SK-N-SH (cell line): ENCODE measurements at regions not wholly inside any gene's neighbourhood (a gene's known extent, or its start where the extent isn't known, plus 50 kb on each side); places are given as distances from the start of the nearest gene placed in this dataset.

Experiments
- CTCF ChIA-PET: fragments of 300-600, 350-600 bp; formaldehyde crosslinking; extraction: SDS; loops from one replicate; lab custom pipeline; 2021; lab: Yijun Ruan, JAX
- POLR2A ChIA-PET: fragments of 350-600 bp; sonication (Branson Sonifier 250); formaldehyde crosslinking; extraction: SDS; loops from one replicate; lab custom pipeline; 2020; ENCODE audit warnings: antibody characterized with exemption, inconsistent platforms; lab: Yijun Ruan, JAX
- DNase-seq: peaks from one replicate; pipeline ENCODE4 v3.0.0; 2012
- H2AFZ ChIP-seq: fragments of 200-600 bp; sonication (generic); 2 replicates; pipeline ENCODE4 v1.8.1; 2016; ENCODE audit warnings: antibody characterized with exemption, mild to moderate bottlenecking, low read depth
- H3F3A ChIP-seq: fragments of 200-600 bp; sonication (generic); replicated peaks from 2 replicates; pipeline ENCODE3; 2016; ENCODE audit warnings: antibody characterized with exemption, mild to moderate bottlenecking; ENCODE audit not compliant: insufficient read depth
- H3K27ac ChIP-seq, 2 experiments: fragments of 200-500 bp in 1 of 2; fragments of 200-600 bp in 1 of 2; sonication (Bioruptor generic) in 1 of 2; sonication (generic), shearing (Covaris generic) in 1 of 2; 2 replicates each; pipeline versions ENCODE4 v1.5.1 to v1.6.1; 2014 to 2016; ENCODE audit warnings: low read depth in 2 of 2, inconsistent platforms in 1 of 2, low read length in 1 of 2, mild to moderate bottlenecking in 1 of 2, mixed read lengths in 1 of 2
- H3K27me3 ChIP-seq: fragments of 200-600 bp; sonication (generic), shearing (Covaris generic); 2 replicates; pipeline ENCODE4 v1.6.1; 2016; ENCODE audit warnings: mixed run types; ENCODE audit not compliant: insufficient read depth
- H3K36me3 ChIP-seq, 2 experiments: fragments of 200-500 bp in 1 of 2; fragments of 200-600 bp in 1 of 2; sonication (Bioruptor generic) in 1 of 2; sonication (generic) in 1 of 2; replicated peaks in 1 of 2; 2 replicates each; pipeline versions ENCODE3 to v1.5.1; 2014 to 2016; ENCODE audit warnings: low read length in 1 of 2, mild to moderate bottlenecking in 1 of 2; ENCODE audit not compliant: insufficient read depth in 2 of 2, control insufficient read depth in 1 of 2
- H3K4me1 ChIP-seq, 2 experiments: fragments of 200-500 bp in 1 of 2; fragments of 200-600 bp in 1 of 2; sonication (Bioruptor generic) in 1 of 2; sonication (generic), shearing (Covaris generic) in 1 of 2; 2 replicates each; pipeline versions ENCODE4 v1.5.1 to v1.6.1; 2014 to 2016; ENCODE audit warnings: low read depth in 1 of 2, low read length in 1 of 2, mixed run types in 1 of 2; ENCODE audit not compliant: insufficient read depth in 2 of 2, control insufficient read depth in 1 of 2
- H3K4me2 ChIP-seq: fragments of 200-600 bp; sonication (generic), shearing (Covaris generic); 2 replicates; pipeline ENCODE4 v1.6.1; 2017; ENCODE audit warnings: mixed run types
- H3K4me3 ChIP-seq, 2 experiments: fragments of 200-500 bp in 1 of 2; fragments of 200-600 bp in 1 of 2; sonication (Bioruptor generic) in 1 of 2; sonication (generic), shearing (Covaris generic) in 1 of 2; 2 replicates each; pipeline versions ENCODE4 v1.5.1 to v1.8.1; 2014 to 2016; ENCODE audit warnings: low read depth in 2 of 2, inconsistent platforms in 1 of 2, low read length in 1 of 2, mild to moderate bottlenecking in 1 of 2, mixed read lengths in 1 of 2, moderate library complexity in 1 of 2
- H3K79me2 ChIP-seq: fragments of 200-600 bp; sonication (generic); 2 replicates; pipeline ENCODE4 v1.8.1; 2017; ENCODE audit warnings: mild to moderate bottlenecking; ENCODE audit not compliant: insufficient read depth
- H3K9ac ChIP-seq: fragments of 200-600 bp; sonication (generic); 2 replicates; pipeline ENCODE4 v1.6.1; 2017; ENCODE audit warnings: mixed run types
- H3K9me2 ChIP-seq: fragments of 200-600 bp; sonication (generic); 2 replicates; pipeline ENCODE4 v1.6.1; 2017; ENCODE audit warnings: mixed run types
- H3K9me3 ChIP-seq: fragments of 200-600 bp; sonication (generic); 2 replicates; pipeline ENCODE4 v1.6.1; 2017; ENCODE audit warnings: mixed run types, mild to moderate bottlenecking, moderate library complexity
- H4K20me1 ChIP-seq: fragments of 200-600 bp; sonication (generic); 2 replicates; pipeline ENCODE4 v1.6.1; 2017; ENCODE audit warnings: mild to moderate bottlenecking, mixed run types; ENCODE audit not compliant: insufficient read depth
- CHD2 ChIP-seq: fragments of 150-350 bp; IDR thresholded peaks from 2 replicates; pipeline ENCODE4 v1.6.1; 2018; ENCODE audit warnings: low read length; ENCODE audit not compliant: partially characterized antibody
- CTCF ChIP-seq: fragments of 200-600 bp; sonication (generic); IDR thresholded peaks from 2 replicates; pipeline ENCODE4 v1.6.1; 2017; ENCODE audit warnings: antibody characterized with exemption, mild to moderate bottlenecking, moderate library complexity
- EP300 ChIP-seq, 2 experiments: IDR thresholded peaks; 2 replicates each; pipeline versions ENCODE4 v1.4.0 to v1.6.1; 2012; ENCODE audit warnings: borderline replicate concordance in 1 of 2, low read depth in 1 of 2, low read length in 1 of 2
- FOSL2 ChIP-seq: IDR thresholded peaks from 2 replicates; pipeline ENCODE4 v1.4.0; 2012; ENCODE audit warnings: low read depth, mild to moderate bottlenecking, moderate library complexity, borderline replicate concordance
- FOXJ3 ChIP-seq: sonication (generic); formaldehyde crosslinking; IDR thresholded peaks from 2 replicates; pipeline ENCODE4 v1.5.1; 2020; ENCODE audit warnings: mild to moderate bottlenecking, missing genetic modification reagents
- GABPA ChIP-seq: IDR thresholded peaks from 2 replicates; pipeline ENCODE4 v1.4.0; 2012; ENCODE audit warnings: low read depth, mild to moderate bottlenecking
- GATA2 ChIP-seq: sonication (generic); formaldehyde crosslinking; IDR thresholded peaks from 2 replicates; pipeline ENCODE4 v1.5.0; 2020; ENCODE audit warnings: mild to moderate bottlenecking, missing genetic modification reagents
- JUND ChIP-seq: IDR thresholded peaks from 2 replicates; pipeline ENCODE4 v1.4.0; 2012
- MAX ChIP-seq: IDR thresholded peaks from 2 replicates; pipeline ENCODE4 v1.4.0; 2012; ENCODE audit warnings: low read depth
- MEF2A ChIP-seq: IDR thresholded peaks from 2 replicates; pipeline ENCODE4 v1.4.0; 2012; ENCODE audit warnings: low read depth, borderline replicate concordance
- NRF1 ChIP-seq: IDR thresholded peaks from 2 replicates; pipeline ENCODE4 v1.6.1; 2012; ENCODE audit warnings: low read depth, mild to moderate bottlenecking, low read length
- POLR2AphosphoS5 ChIP-seq: IDR thresholded peaks from 2 replicates; pipeline ENCODE4 v1.6.1; 2012; ENCODE audit warnings: low read depth, low read length
- RCOR1 ChIP-seq: fragments of 150-350 bp; IDR thresholded peaks from 2 replicates; pipeline ENCODE4 v1.6.1; 2017; ENCODE audit warnings: antibody characterized with exemption, low read length
- RXRA ChIP-seq: IDR thresholded peaks from 2 replicates; pipeline ENCODE4 v1.4.0; 2012; ENCODE audit warnings: low read depth, mild to moderate bottlenecking, borderline replicate concordance
- SMC3 ChIP-seq: IDR thresholded peaks from 2 replicates; pipeline ENCODE4 v1.6.1; 2012; ENCODE audit warnings: low read depth, low read length, improper control_type of control experiment
- TAF1 ChIP-seq: IDR thresholded peaks from 2 replicates; pipeline ENCODE4 v1.6.1; 2012; ENCODE audit warnings: low read depth, mild to moderate bottlenecking, low read length, moderate library complexity, borderline replicate concordance
- TEAD4 ChIP-seq: IDR thresholded peaks from 2 replicates; pipeline ENCODE4 v1.4.0; 2012; ENCODE audit warnings: mild to moderate bottlenecking, borderline replicate concordance; ENCODE audit not compliant: insufficient read depth
- USF1 ChIP-seq: IDR thresholded peaks from 2 replicates; pipeline ENCODE4 v1.4.0; 2012; ENCODE audit warnings: low read depth, borderline replicate concordance
- USF2 ChIP-seq: fragments of 150-350 bp; IDR thresholded peaks from 2 replicates; pipeline ENCODE4 v1.6.1; 2017; ENCODE audit warnings: antibody characterized with exemption, low read length, low read depth, borderline replicate concordance
- ZBTB33 ChIP-seq: IDR thresholded peaks from 2 replicates; pipeline ENCODE4 v1.4.0; 2012; ENCODE audit warnings: low read depth, borderline replicate concordance

GRCh38 chr2:187198136-187198535 lies 249.9 kb downstream of the CALCRL start:
- POLR2A ChIA-PET, result no interaction called here

More at GRCh38 chr2:187198136-187198535, 249.9 kb downstream of the CALCRL start:
- CTCF ChIA-PET, result no interaction called here
- Histone ChIP-seq H3F3A (no peaks in the 10 kb centered on the region), H2AFZ (no peak overlapping the region), H3K9ac (no peak overlapping the region), H3K36me3 (no peaks in the 10 kb centered on the region), H3K27ac (no peak overlapping the region), H4K20me1 (no peaks in the 10 kb centered on the region), H3K4me1 (no peaks in the 10 kb centered on the region), H3K4me3 (no peak overlapping the region), H3K79me2 (no peaks in the 10 kb centered on the region), H3K9me2 (no peaks in the 10 kb centered on the region), H3K9me3 (no peaks in the 10 kb centered on the region), H3K27me3 (no peaks in the 10 kb centered on the region), H3K4me2 (no peak overlapping the region)
- no peak for DNase-seq
- no peak for TF ChIP-seq TAF1
- no peak for TF ChIP-seq USF2
- no peak for TF ChIP-seq JUND
- no peak for TF ChIP-seq MEF2A
- no peak for TF ChIP-seq NRF1
- no peak for TF ChIP-seq SMC3
- TF ChIP-seq FOSL2, result no peak
- no peak for TF ChIP-seq USF1
- no peak for TF ChIP-seq POLR2AphosphoS5
- TF ChIP-seq TEAD4, result no peak
- TF ChIP-seq FOXJ3 (CRISPR knock-in tag), result no peak
- no peak for TF ChIP-seq GATA2 (CRISPR knock-in tag)
- TF ChIP-seq RXRA, result no peak
- TF ChIP-seq MAX, result no peak
- TF ChIP-seq CHD2, result no peak
- no peak for TF ChIP-seq GABPA
- no peak for TF ChIP-seq EP300 (IDR thresholded peaks at IDR 0.05; ENCODE audit: borderline replicate concordance in 1 of 2, low read depth in 1 of 2, low read length in 1 of 2)
- no peak for TF ChIP-seq RCOR1
- TF ChIP-seq ZBTB33, result no peak
- TF ChIP-seq CTCF, result no peak
